H1 (cell line): ENCODE measurements at regions not wholly inside any gene's neighbourhood (a gene's known extent, or its start where the extent isn't known, plus 50 kb on each side); places are given as distances from the start of the nearest gene placed in this dataset.

Experiments
- CTCF ChIA-PET: fragments of 300-600 bp; sonication (Branson Sonifier 250); formaldehyde crosslinking; loops from one replicate; lab custom pipeline; 2021; ENCODE audit not compliant: partially characterized antibody; lab: Charles Lee
- POLR2A ChIA-PET: fragments of 300-600 bp; sonication (Branson Sonifier 250); formaldehyde crosslinking; loops from one replicate; lab custom pipeline; 2021; ENCODE audit warnings: inconsistent platforms; ENCODE audit not compliant: partially characterized antibody; lab: Charles Lee
- DNase-seq, 2 experiments: peaks; one replicate each; pipeline versions ENCODE4 v3.0.0 to v3.0.0-alpha.2; 2010 to 2022; ENCODE audit warnings: low spot score in 2 of 2, low read depth in 1 of 2, mixed read lengths in 1 of 2
- FAIRE-seq: peaks from 2 replicates; lab custom pipeline; 2011; peaks lifted over from hg19 to GRCh38; lab: Jason Lieb, UNC
- H2AFZ ChIP-seq: 2 replicates; pipeline ENCODE4 v1.8.1; 2012; ENCODE audit warnings: low read length, inconsistent platforms
- H2AK5ac ChIP-seq: 2 replicates; pipeline ENCODE4 v1.6.1; 2013; ENCODE audit warnings: low read depth, low read length
- H2BK120ac ChIP-seq: replicated peaks from 2 replicates; pipeline ENCODE3; 2013; ENCODE audit warnings: low read depth, low read length, inconsistent platforms
- H2BK12ac ChIP-seq: 2 replicates; pipeline ENCODE4 v1.6.1; 2013; ENCODE audit warnings: low read depth, low read length
- H2BK15ac ChIP-seq: 2 replicates; pipeline ENCODE4 v1.6.1; 2013; ENCODE audit warnings: low read length
- H2BK20ac ChIP-seq: 2 replicates; pipeline ENCODE4 v1.6.1; 2013; ENCODE audit warnings: low read length
- H2BK5ac ChIP-seq: 2 replicates; pipeline ENCODE4 v1.6.1; 2013; ENCODE audit warnings: low read depth, low read length
- H3K14ac ChIP-seq: 2 replicates; pipeline ENCODE4 v1.6.1; 2013; ENCODE audit warnings: inconsistent platforms; ENCODE audit not compliant: insufficient read length
- H3K18ac ChIP-seq: 2 replicates; pipeline ENCODE4 v1.6.1; 2013; ENCODE audit warnings: low read length; ENCODE audit errors: extremely low read depth
- H3K23ac ChIP-seq: 2 replicates; pipeline ENCODE4 v1.6.1; 2013; ENCODE audit warnings: inconsistent platforms; ENCODE audit not compliant: insufficient read length
- H3K23me2 ChIP-seq: 2 replicates; pipeline ENCODE4 v1.6.1; 2013; ENCODE audit warnings: low read depth, low read length
- H3K27ac ChIP-seq: 2 replicates; pipeline ENCODE4 v1.6.1; 2011; ENCODE audit warnings: low read depth, low read length, inconsistent platforms
- H3K27me3 ChIP-seq, 4 experiments: replicated peaks in 1 of 4; 1 replicate in 1 of 4; 2 replicates in 3 of 4; pipeline versions ENCODE4 v1.6.1 to v1.8.1; 2011 to 2013; ENCODE audit warnings: low read length in 3 of 4, mild to moderate bottlenecking in 3 of 4, inconsistent platforms in 2 of 4, mixed read lengths in 2 of 4, moderate library complexity in 1 of 4; ENCODE audit not compliant: control insufficient read depth in 3 of 4, insufficient read depth in 3 of 4; ENCODE audit errors: extremely low read depth in 1 of 4
- H3K36me3 ChIP-seq, 4 experiments: 2 replicates each; pipeline versions ENCODE4 v1.6.1 to v1.8.1; 2011 to 2013; ENCODE audit warnings: mild to moderate bottlenecking in 4 of 4, low read length in 3 of 4, moderate library complexity in 2 of 4, control low read depth in 1 of 4, inconsistent platforms in 1 of 4; ENCODE audit not compliant: insufficient read depth in 4 of 4, control insufficient read depth in 2 of 4
- H3K4ac ChIP-seq: replicated peaks from 2 replicates; pipeline ENCODE3; 2013; ENCODE audit warnings: low read length, low read depth, mixed read lengths, inconsistent platforms; ENCODE audit not compliant: insufficient read length
- H3K4me1 ChIP-seq, 4 experiments: replicated peaks in 1 of 4; 1 replicate in 1 of 4; 2 replicates in 3 of 4; pipeline versions ENCODE4 v1.6.1 to v1.8.1; 2011 to 2013; ENCODE audit warnings: low read length in 3 of 4, inconsistent platforms in 2 of 4, mixed read lengths in 1 of 4; ENCODE audit not compliant: insufficient read depth in 4 of 4, control insufficient read depth in 3 of 4
- H3K4me2 ChIP-seq, 2 experiments: 2 replicates each; pipeline versions ENCODE4 v1.6.1 to v1.8.1; 2011 to 2013; ENCODE audit warnings: low read depth in 2 of 2, low read length in 2 of 2, control low read depth in 1 of 2, inconsistent platforms in 1 of 2, mild to moderate bottlenecking in 1 of 2; ENCODE audit not compliant: insufficient read depth in 1 of 2
- H3K4me3 ChIP-seq, 4 experiments: fragments of 200-600, 300-600 bp in 1 of 4; sonication (generic), shearing (Covaris generic), sonication (Bioruptor Twin) in 1 of 4; 2 replicates each; pipeline versions ENCODE4 v1.5.1 to v1.8.1; 2011 to 2016; ENCODE audit warnings: low read length in 4 of 4, low read depth in 3 of 4, control low read depth in 2 of 4, inconsistent platforms in 2 of 4, mild to moderate bottlenecking in 2 of 4, mixed read lengths in 1 of 4, moderate library complexity in 1 of 4; ENCODE audit not compliant: insufficient read depth in 2 of 4; ENCODE audit errors: extremely low read depth in 1 of 4
- H3K56ac ChIP-seq: replicated peaks from 2 replicates; pipeline ENCODE3; 2013; ENCODE audit warnings: low read depth, mild to moderate bottlenecking, mixed read lengths, low read length, inconsistent platforms; ENCODE audit not compliant: insufficient read length
- H3K79me1 ChIP-seq: 2 replicates; pipeline ENCODE4 v1.6.1; 2013; ENCODE audit warnings: low read depth, low read length, control low read depth
- H3K79me2 ChIP-seq, 2 experiments: 2 replicates each; pipeline versions ENCODE4 v1.6.1 to v1.8.1; 2012 to 2013; ENCODE audit warnings: low read length in 2 of 2, mild to moderate bottlenecking in 2 of 2, inconsistent platforms in 1 of 2; ENCODE audit not compliant: insufficient read depth in 2 of 2, control insufficient read depth in 1 of 2
- H3K9ac ChIP-seq, 4 experiments: replicated peaks in 1 of 4; 1 replicate in 1 of 4; 2 replicates in 3 of 4; pipeline versions ENCODE4 v1.6.1 to v1.8.1; 2011 to 2013; ENCODE audit warnings: low read depth in 3 of 4, low read length in 3 of 4, control low read depth in 2 of 4, mild to moderate bottlenecking in 2 of 4, moderate library complexity in 2 of 4, inconsistent platforms in 1 of 4; ENCODE audit errors: extremely low read depth in 1 of 4
- H3K9me3 ChIP-seq, 2 experiments: 2 replicates each; pipeline versions ENCODE4 v1.6.1 to v1.8.1; 2012 to 2013; ENCODE audit warnings: mild to moderate bottlenecking in 2 of 2, moderate library complexity in 2 of 2, control low read depth in 1 of 2, inconsistent platforms in 1 of 2, low read depth in 1 of 2, low read length in 1 of 2, mixed read lengths in 1 of 2; ENCODE audit not compliant: insufficient read depth in 2 of 2
- H4K20me1 ChIP-seq, 2 experiments: replicated peaks in 1 of 2; 2 replicates each; pipeline versions ENCODE3 to v1.8.1; 2011 to 2013; ENCODE audit warnings: inconsistent platforms in 2 of 2, low read length in 2 of 2, mild to moderate bottlenecking in 1 of 2; ENCODE audit not compliant: insufficient read depth in 2 of 2, control insufficient read depth in 1 of 2
- H4K5ac ChIP-seq: 2 replicates; pipeline ENCODE4 v1.6.1; 2013; ENCODE audit warnings: low read length, low read depth, mixed read lengths, inconsistent platforms; ENCODE audit not compliant: insufficient read length
- H4K8ac ChIP-seq: 2 replicates; pipeline ENCODE4 v1.8.0; 2013; ENCODE audit warnings: mild to moderate bottlenecking, moderate library complexity, low read length, inconsistent platforms; ENCODE audit not compliant: insufficient read depth; ENCODE audit errors: extremely low read depth
- H4K91ac ChIP-seq: replicated peaks from 2 replicates; pipeline ENCODE3; 2013; ENCODE audit warnings: low read length, mixed read lengths, inconsistent platforms; ENCODE audit not compliant: insufficient read length
- CTCF ChIP-seq, 3 experiments: IDR thresholded peaks; 1 replicate in 2 of 3; 2 replicates in 1 of 3; pipeline versions ENCODE4 v1.5.1 to v1.6.1; 2011; ENCODE audit warnings: low read length in 3 of 3, mild to moderate bottlenecking in 3 of 3, inconsistent platforms in 2 of 3, low read depth in 1 of 3, moderate library complexity in 1 of 3; ENCODE audit not compliant: insufficient read depth in 1 of 3; ENCODE audit errors: control extremely low read depth in 1 of 3
- HDAC6 ChIP-seq: IDR thresholded peaks from one replicate; pipeline ENCODE4 v1.7.1; 2012; ENCODE audit warnings: low read depth, mild to moderate bottlenecking, inconsistent platforms, low read length, moderate library complexity
- MAFK ChIP-seq: IDR thresholded peaks from 2 replicates; pipeline ENCODE4 v1.6.1; 2012; ENCODE audit warnings: low read depth, mild to moderate bottlenecking, improper control_type of control experiment, low read length
- WGBS, 2 experiments: shearing (Covaris generic) in 1 of 2; methylation state at CpG; one replicate each; pipeline versions ENCODE4 v1.1.6 to v1.1.7; 2013 to 2015; ENCODE audit warnings: low lambda C conversion rate in 2 of 2, mixed read lengths in 2 of 2, inconsistent platforms in 1 of 2, low coverage in 1 of 2, missing lambda C conversion rate in 1 of 2; ENCODE audit not compliant: insufficient replicate concordance in 2 of 2, insufficient coverage in 1 of 2, insufficient read length in 1 of 2; ENCODE audit errors: extremely low coverage in 1 of 2, missing lambda C conversion rate in 1 of 2; 5-methylcytosine and 5-hydroxymethylcytosine counted together

DNA sequence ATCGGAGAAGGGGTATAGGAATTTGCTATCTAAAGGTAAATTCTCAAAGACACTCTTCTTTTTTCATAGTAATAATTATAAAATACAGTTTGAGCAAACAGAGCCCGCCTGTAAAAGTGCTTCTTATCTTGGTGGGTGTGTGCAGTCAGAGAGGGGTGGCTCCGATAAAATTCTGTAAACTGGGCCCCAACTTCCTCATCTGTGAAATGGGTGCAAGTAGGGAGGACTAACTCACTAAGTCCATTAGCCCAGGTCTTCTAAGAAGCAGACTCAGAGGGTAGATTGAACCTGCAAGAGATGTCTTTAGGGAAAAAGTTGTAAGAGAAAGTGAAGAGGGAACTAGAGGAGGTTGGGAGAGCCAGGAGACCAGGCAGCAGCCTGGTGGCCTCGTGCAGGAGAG, 245.8 kb upstream of the RREB1 start:
- no peak overlapping the region for H3K9ac ChIP-seq
- H4K20me1 ChIP-seq, result no peaks in the 10 kb centered on the region
- no peak overlapping the region for H2BK120ac ChIP-seq
- no peak overlapping the region for H3K4me2 ChIP-seq
- H3K23ac ChIP-seq, result no peak overlapping the region
- peaks cover 4 to 6% (median 6%) of the 10 kb centered on the region in 4 experiments for H3K4me1 ChIP-seq
- H2BK20ac ChIP-seq, result no peak overlapping the region
- H3K27ac ChIP-seq, result no peak overlapping the region
- H3K27me3 ChIP-seq, result no peaks in the 10 kb centered on the region
- H3K79me2 ChIP-seq, result no peaks in the 10 kb centered on the region
- no peak overlapping the region for H3K4me3 ChIP-seq
- DNase-seq (no peak), FAIRE-seq (no peak)
- H2AFZ ChIP-seq, result no peak overlapping the region
- H3K9me3 ChIP-seq, result no peaks in the 10 kb centered on the region
- no peak overlapping the region for H3K18ac ChIP-seq
- H3K56ac ChIP-seq, result no peak overlapping the region
- ChIA-PET POLR2A (interaction anchor here (1.1 kb wide), 1 partner anchor 103 kb away, joined by 3 read pairs; no protein-coding TSS in a partner anchor), CTCF (no interaction called here)
- no peak overlapping the region for H3K4ac ChIP-seq
- no peak overlapping the region for H4K5ac ChIP-seq
- no peak overlapping the region for H2AK5ac ChIP-seq
- no peak overlapping the region for H3K14ac ChIP-seq
- H2BK5ac ChIP-seq, result no peak overlapping the region
- WGBS, 2 experiments, result 90% methylated on average over 4 of the region's 4 CpGs; no CpG with 5 or more reads in 1 of the 2 experiments
- no peak overlapping the region for H2BK12ac ChIP-seq
- no peak overlapping the region for H2BK15ac ChIP-seq
- H4K8ac ChIP-seq, result no peak overlapping the region
- H4K91ac ChIP-seq, result no peak overlapping the region
- H3K79me1 ChIP-seq, result no peaks in the 10 kb centered on the region
- no peaks in the 10 kb centered on the region; the same call in 1 of the 2 replicates for H3K23me2 ChIP-seq
- no peaks in the 10 kb centered on the region for H3K36me3 ChIP-seq
- TF ChIP-seq MAFK, result no peak
- no peak for TF ChIP-seq HDAC6
- no peak for TF ChIP-seq CTCF (IDR thresholded peaks at IDR 0.05; ENCODE audit: control extremely low read depth in 1 of 3, insufficient read depth in 1 of 3, low read depth in 1 of 3, low read length in 3 of 3)
